ENCODE measurements at regions not wholly inside any gene's neighbourhood (a gene's known extent, or its start where the extent isn't known, plus 50 kb on each side); places are given as distances from the start of the nearest gene placed in this dataset.

DNA sequence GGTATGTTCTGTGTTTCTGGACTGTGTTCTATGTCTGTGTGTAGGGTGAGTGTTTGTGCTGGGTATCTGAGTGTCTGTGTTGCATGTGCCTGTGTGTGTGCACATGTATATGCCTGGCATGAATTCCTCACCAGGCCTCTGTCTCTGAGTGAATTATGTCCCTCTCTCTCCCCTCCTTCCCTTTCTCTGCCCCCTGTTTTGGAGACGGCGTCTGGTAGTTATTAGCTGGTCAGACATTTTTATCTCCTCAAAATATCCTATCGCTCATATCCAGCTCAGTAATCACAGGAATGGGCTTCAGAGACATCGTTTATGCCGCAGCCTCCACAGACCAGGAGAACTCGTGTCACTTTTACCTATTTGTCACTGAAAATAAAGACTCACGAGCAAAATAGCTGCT, 483.2 kb upstream of the BRINP1 start:
- TF ChIP-seq, protein P1, sequence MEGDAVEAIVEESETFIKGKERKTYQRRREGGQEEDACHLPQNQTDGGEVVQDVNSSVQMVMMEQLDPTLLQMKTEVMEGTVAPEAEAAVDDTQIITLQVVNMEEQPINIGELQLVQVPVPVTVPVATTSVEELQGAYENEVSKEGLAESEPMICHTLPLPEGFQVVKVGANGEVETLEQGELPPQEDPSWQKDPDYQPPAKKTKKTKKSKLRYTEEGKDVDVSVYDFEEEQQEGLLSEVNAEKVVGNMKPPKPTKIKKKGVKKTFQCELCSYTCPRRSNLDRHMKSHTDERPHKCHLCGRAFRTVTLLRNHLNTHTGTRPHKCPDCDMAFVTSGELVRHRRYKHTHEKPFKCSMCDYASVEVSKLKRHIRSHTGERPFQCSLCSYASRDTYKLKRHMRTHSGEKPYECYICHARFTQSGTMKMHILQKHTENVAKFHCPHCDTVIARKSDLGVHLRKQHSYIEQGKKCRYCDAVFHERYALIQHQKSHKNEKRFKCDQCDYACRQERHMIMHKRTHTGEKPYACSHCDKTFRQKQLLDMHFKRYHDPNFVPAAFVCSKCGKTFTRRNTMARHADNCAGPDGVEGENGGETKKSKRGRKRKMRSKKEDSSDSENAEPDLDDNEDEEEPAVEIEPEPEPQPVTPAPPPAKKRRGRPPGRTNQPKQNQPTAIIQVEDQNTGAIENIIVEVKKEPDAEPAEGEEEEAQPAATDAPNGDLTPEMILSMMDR (IDR thresholded peaks at IDR 0.05) = no peak
- TF ChIP-seq POLR2A (IDR thresholded peaks at IDR 0.05) (no peak), POLR2AphosphoS5 (IDR thresholded peaks at IDR 0.05; ENCODE audit: insufficient read depth in 1 of 2, low read depth in 1 of 2) (no peak)
